ENCODE measurements at regions not wholly inside any gene's neighbourhood (a gene's known extent, or its start where the extent isn't known, plus 50 kb on each side); places are given as distances from the start of the nearest gene placed in this dataset.

DNA sequence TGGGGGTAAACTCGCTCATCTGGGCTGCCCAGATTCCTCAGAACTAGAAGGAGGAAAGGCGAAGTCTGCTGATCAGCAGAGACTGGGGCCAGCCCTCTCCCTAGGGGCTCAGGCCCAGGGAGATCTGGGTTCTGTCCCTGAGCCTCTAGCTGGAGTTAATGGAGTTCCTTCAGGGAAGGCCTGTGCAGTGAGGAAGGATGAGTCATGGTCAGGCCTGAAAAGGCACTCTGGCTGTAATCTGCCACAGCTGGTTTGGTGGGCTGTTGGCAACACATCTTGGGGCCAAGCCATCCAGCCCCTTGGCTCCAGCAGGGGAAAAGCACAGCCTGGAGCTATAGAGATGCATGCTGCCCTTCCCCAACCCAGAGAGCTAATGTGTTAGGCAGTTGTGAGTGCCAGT, 459.6 kb downstream of the PRELID2 start:
- Histone ChIP-seq H3K27ac (ENCODE audit: control insufficient read depth, insufficient read depth, low read length) (no peak overlapping the region), H3K9me1 (ENCODE audit: control insufficient read depth, extremely low read depth, insufficient read depth, low read length) (no peaks in the 10 kb centered on the region), H3K4me3 (ENCODE audit: control insufficient read depth in 2 of 3, extremely low read depth in 1 of 3, insufficient read depth in 2 of 3, low read depth in 1 of 3, low read length in 3 of 3) (no peak overlapping the region), H4K20me1 (ENCODE audit: control insufficient read depth, extremely low read depth, insufficient read depth, low read length) (no peaks in the 10 kb centered on the region), H2AFZ (ENCODE audit: control insufficient read depth, low read length) (no peak overlapping the region), H3K9me3 (ENCODE audit: control insufficient read depth, low read depth, low read length) (no peaks in the 10 kb centered on the region), H3K4me2 (ENCODE audit: control insufficient read depth, extremely low read depth, insufficient read depth, low read depth, low read length) (no peak overlapping the region), H3K9ac (ENCODE audit: control insufficient read depth, extremely low read depth, insufficient read depth, low read length) (no peak overlapping the region), H3K36me3 (ENCODE audit: control insufficient read depth in 2 of 2, extremely low read depth in 1 of 2, insufficient read depth in 2 of 2, low read length in 2 of 2) (no peaks in the 10 kb centered on the region), H3K27me3 (ENCODE audit: control insufficient read depth, extremely low read depth, insufficient read depth, low read length) (no peaks in the 10 kb centered on the region), H3K4me1 (ENCODE audit: control insufficient read depth, extremely low read depth, insufficient read depth, low read length) (no peaks in the 10 kb centered on the region), H3K79me2 (ENCODE audit: control insufficient read depth, insufficient read depth, low read length) (no peaks in the 10 kb centered on the region)
- DNase-seq (ENCODE audit: low read depth, low spot score) (no peak), FAIRE-seq (no peak)
- dilution Hi-C loops (cut with MboI; ENCODE audit: extremely low pct_ligation_motif_present, low sequenced_read_pairs), result no loop called here
- TF ChIP-seq, protein P1, sequence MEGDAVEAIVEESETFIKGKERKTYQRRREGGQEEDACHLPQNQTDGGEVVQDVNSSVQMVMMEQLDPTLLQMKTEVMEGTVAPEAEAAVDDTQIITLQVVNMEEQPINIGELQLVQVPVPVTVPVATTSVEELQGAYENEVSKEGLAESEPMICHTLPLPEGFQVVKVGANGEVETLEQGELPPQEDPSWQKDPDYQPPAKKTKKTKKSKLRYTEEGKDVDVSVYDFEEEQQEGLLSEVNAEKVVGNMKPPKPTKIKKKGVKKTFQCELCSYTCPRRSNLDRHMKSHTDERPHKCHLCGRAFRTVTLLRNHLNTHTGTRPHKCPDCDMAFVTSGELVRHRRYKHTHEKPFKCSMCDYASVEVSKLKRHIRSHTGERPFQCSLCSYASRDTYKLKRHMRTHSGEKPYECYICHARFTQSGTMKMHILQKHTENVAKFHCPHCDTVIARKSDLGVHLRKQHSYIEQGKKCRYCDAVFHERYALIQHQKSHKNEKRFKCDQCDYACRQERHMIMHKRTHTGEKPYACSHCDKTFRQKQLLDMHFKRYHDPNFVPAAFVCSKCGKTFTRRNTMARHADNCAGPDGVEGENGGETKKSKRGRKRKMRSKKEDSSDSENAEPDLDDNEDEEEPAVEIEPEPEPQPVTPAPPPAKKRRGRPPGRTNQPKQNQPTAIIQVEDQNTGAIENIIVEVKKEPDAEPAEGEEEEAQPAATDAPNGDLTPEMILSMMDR (optimal IDR thresholded peaks at IDR 0.05 in 1 of 3, IDR thresholded peaks at IDR 0.05 in 1 of 3, conservative IDR thresholded peaks at IDR 0.05 in 1 of 3; ENCODE audit: extremely low read depth in 1 of 3, insufficient read depth in 2 of 3, low read length in 3 of 3), result no peak
- no peak for TF ChIP-seq EZH2 (IDR thresholded peaks at IDR 0.05; ENCODE audit: low read length)

DNA sequence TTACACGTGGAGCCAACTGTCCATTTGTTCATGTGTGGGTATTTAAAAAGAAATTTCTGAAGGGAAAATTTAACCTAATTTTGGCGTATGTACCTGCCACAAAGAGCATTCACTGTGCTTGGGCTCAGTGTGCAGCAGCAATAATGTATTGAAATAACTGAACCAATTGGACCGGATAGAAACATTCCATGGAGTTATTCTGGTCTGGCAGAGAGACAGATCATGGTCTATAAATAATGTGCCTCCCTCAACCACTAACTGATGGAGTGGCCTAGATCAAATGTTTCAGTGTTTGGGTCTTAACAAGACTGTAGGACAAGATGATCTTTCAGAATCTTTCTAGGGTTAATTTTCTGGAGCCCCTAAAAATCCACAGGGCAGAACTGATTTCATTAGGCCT, 469.7 kb downstream of the PRELID2 start:
- Histone ChIP-seq H2AFZ (ENCODE audit: control insufficient read depth, low read length) (no peak overlapping the region), H3K4me3 (ENCODE audit: control insufficient read depth in 2 of 3, extremely low read depth in 1 of 3, insufficient read depth in 2 of 3, low read depth in 1 of 3, low read length in 3 of 3) (no peak overlapping the region), H3K79me2 (ENCODE audit: control insufficient read depth, insufficient read depth, low read length) (no peaks in the 10 kb centered on the region), H3K9ac (ENCODE audit: control insufficient read depth, extremely low read depth, insufficient read depth, low read length) (no peak overlapping the region), H3K27me3 (ENCODE audit: control insufficient read depth, extremely low read depth, insufficient read depth, low read length) (no peaks in the 10 kb centered on the region), H3K9me1 (ENCODE audit: control insufficient read depth, extremely low read depth, insufficient read depth, low read length) (no peaks in the 10 kb centered on the region), H3K4me1 (ENCODE audit: control insufficient read depth, extremely low read depth, insufficient read depth, low read length) (peaks cover 18% of the 10 kb centered on the region), H3K4me2 (ENCODE audit: control insufficient read depth, extremely low read depth, insufficient read depth, low read depth, low read length) (no peak overlapping the region), H4K20me1 (ENCODE audit: control insufficient read depth, extremely low read depth, insufficient read depth, low read length) (no peaks in the 10 kb centered on the region), H3K27ac (ENCODE audit: control insufficient read depth, insufficient read depth, low read length) (no peak overlapping the region), H3K9me3 (ENCODE audit: control insufficient read depth, low read depth, low read length) (no peaks in the 10 kb centered on the region), H3K36me3 (ENCODE audit: control insufficient read depth in 2 of 2, extremely low read depth in 1 of 2, insufficient read depth in 2 of 2, low read length in 2 of 2) (no peaks in the 10 kb centered on the region)
- dilution Hi-C loops (cut with MboI; ENCODE audit: extremely low pct_ligation_motif_present, low sequenced_read_pairs), result no loop called here
- no peak for TF ChIP-seq EZH2 (IDR thresholded peaks at IDR 0.05; ENCODE audit: low read length)
- TF ChIP-seq, protein P1 (optimal IDR thresholded peaks at IDR 0.05 in 1 of 3, IDR thresholded peaks at IDR 0.05 in 1 of 3, conservative IDR thresholded peaks at IDR 0.05 in 1 of 3; ENCODE audit: extremely low read depth in 1 of 3, insufficient read depth in 2 of 3, low read length in 3 of 3), result no peak
- FAIRE-seq (no peak), DNase-seq (ENCODE audit: low read depth, low spot score) (no peak)

Data from keratinocyte (primary cell).